Astrocyte (in vitro differentiated cells and primary cell): ENCODE measurements at regions not wholly inside any gene's neighbourhood (a gene's known extent, or its start where the extent isn't known, plus 50 kb on each side); places are given as distances from the start of the nearest gene placed in this dataset.

Source experiments
- CTCF ChIP-seq: IDR thresholded peaks from 2 replicates; pipeline ENCODE4 v1.5.1; 2011; ENCODE audit warnings: low read depth, mild to moderate bottlenecking, inconsistent platforms, low read length, moderate library complexity; ENCODE audit not compliant: insufficient read depth
- EZH2 ChIP-seq: IDR thresholded peaks from 2 replicates; pipeline ENCODE4 v1.6.1; 2012; ENCODE audit warnings: mild to moderate bottlenecking, low read length, inconsistent platforms; ENCODE audit not compliant: insufficient read depth

GRCh38 chr2:9093324-9093723, 89.8 kb upstream of the MBOAT2 start:
- TF ChIP-seq CTCF, result no peak
- TF ChIP-seq EZH2, result no peak
